Neural cell (in vitro differentiated cells): ENCODE measurements at regions not wholly inside any gene's neighbourhood (a gene's known extent, or its start where the extent isn't known, plus 50 kb on each side); places are given as distances from the start of the nearest gene placed in this dataset.

ENCODE experiments used
- H2AFZ ChIP-seq: fragments of 200-600, 300-800 bp; sonication (generic), shearing (Covaris generic); 2 replicates; pipeline ENCODE4 v1.6.0; 2014; ENCODE audit warnings: low read depth, mild to moderate bottlenecking, antibody characterized with exemption, low read length, moderate library complexity
- H3F3A ChIP-seq: fragments of 200-600 bp; shearing (Covaris generic); 2 replicates; pipeline ENCODE4 v1.6.1; 2016; ENCODE audit warnings: mild to moderate bottlenecking, moderate library complexity, mixed read lengths, antibody characterized with exemption, low read length; ENCODE audit not compliant: insufficient read depth, poor library complexity, severe bottlenecking
- H3K27ac ChIP-seq: fragments of 200-600, 300-800 bp; sonication (generic), shearing (Covaris generic); 2 replicates; pipeline ENCODE4 v1.5.1; 2014; ENCODE audit warnings: mild to moderate bottlenecking, low read length, moderate library complexity
- H3K27me3 ChIP-seq: fragments of 300-800, 200-600 bp; sonication (generic), shearing (Covaris generic); 2 replicates; pipeline ENCODE4 v1.6.0; 2014; ENCODE audit warnings: mild to moderate bottlenecking, low read depth, low read length, moderate library complexity; ENCODE audit not compliant: insufficient read depth
- H3K36me3 ChIP-seq: fragments of 300-800, 200-600 bp; sonication (generic), shearing (Covaris generic); 2 replicates; pipeline ENCODE4 v1.5.1; 2014; ENCODE audit warnings: mild to moderate bottlenecking, antibody characterized with exemption, low read length, moderate library complexity; ENCODE audit not compliant: insufficient read depth
- H3K4me2 ChIP-seq: fragments of 300-800, 200-600 bp; sonication (generic), shearing (Covaris generic); 2 replicates; pipeline ENCODE4 v1.6.0; 2014; ENCODE audit warnings: mild to moderate bottlenecking, low read length
- H3K4me3 ChIP-seq: fragments of 300-800, 200-600 bp; sonication (generic), shearing (Covaris generic); 2 replicates; pipeline ENCODE4 v1.5.1; 2014; ENCODE audit warnings: mild to moderate bottlenecking, low read length, moderate library complexity
- H3K79me2 ChIP-seq: fragments of 200-600 bp; shearing (Covaris generic); replicated peaks from 2 replicates; pipeline ENCODE4 v1.6.0; 2014; ENCODE audit warnings: mild to moderate bottlenecking, low read length, moderate library complexity; ENCODE audit not compliant: insufficient read depth
- H3K9ac ChIP-seq: fragments of 300-800, 200-600 bp; sonication (generic), shearing (Covaris generic); 2 replicates; pipeline ENCODE4 v1.6.1; 2016; ENCODE audit warnings: mild to moderate bottlenecking, low read length, mixed read lengths
- H3K9me2 ChIP-seq: fragments of 200-600 bp; shearing (Covaris generic); 2 replicates; pipeline ENCODE4 v1.6.1; 2016; ENCODE audit warnings: mild to moderate bottlenecking, low read length, mixed read lengths; ENCODE audit not compliant: insufficient read depth
- H3K9me3 ChIP-seq: fragments of 200-600, 300-800 bp; sonication (generic), shearing (Covaris generic); 2 replicates; pipeline ENCODE4 v1.6.1; 2016; ENCODE audit warnings: mild to moderate bottlenecking, mixed run types, low read length, moderate library complexity, mixed read lengths
- H4K20me1 ChIP-seq: fragments of 200-600 bp; shearing (Covaris generic); 2 replicates; pipeline ENCODE4 v1.6.1; 2016; ENCODE audit warnings: mild to moderate bottlenecking, mixed run types; ENCODE audit not compliant: insufficient read depth
- CTCF ChIP-seq: fragments of 450-650 bp; IDR thresholded peaks from 2 replicates; pipeline ENCODE4 v1.5.1; 2014; ENCODE audit warnings: antibody characterized with exemption, mild to moderate bottlenecking, moderate library complexity; ENCODE audit not compliant: poor library complexity, severe bottlenecking
- EP300 ChIP-seq: fragments of 450-650 bp; conservative IDR thresholded peaks from 2 replicates; pipeline ENCODE4 v1.6.1; 2014; ENCODE audit warnings: antibody characterized with exemption, mild to moderate bottlenecking, moderate library complexity; ENCODE audit not compliant: poor library complexity, severe bottlenecking
- EZH2 ChIP-seq: fragments of 200-600, 300-800 bp; shearing (Covaris generic), sonication (generic); IDR thresholded peaks from 2 replicates; pipeline ENCODE4 v1.6.1; 2014; ENCODE audit warnings: antibody characterized with exemption, low read length, borderline replicate concordance, mild to moderate bottlenecking; ENCODE audit not compliant: insufficient read depth, poor library complexity, severe bottlenecking
- MXI1 ChIP-seq: fragments of 450-650 bp; conservative IDR thresholded peaks from 2 replicates; pipeline ENCODE4 v1.6.1; 2014; ENCODE audit warnings: antibody characterized with exemption, mild to moderate bottlenecking; ENCODE audit not compliant: poor library complexity, severe bottlenecking
- POLR2AphosphoS5 ChIP-seq: IDR thresholded peaks from 2 replicates; pipeline ENCODE4 v1.6.1; 2012
- RAD21 ChIP-seq: fragments of 450-650 bp; conservative IDR thresholded peaks from 2 replicates; pipeline ENCODE4 v1.6.1; 2014; ENCODE audit warnings: antibody characterized with exemption, mild to moderate bottlenecking, moderate library complexity
- REST ChIP-seq: IDR thresholded peaks from 2 replicates; pipeline ENCODE4 v1.6.1; 2012; ENCODE audit warnings: borderline replicate concordance
- SMC3 ChIP-seq: fragments of 450-650 bp; conservative IDR thresholded peaks from 2 replicates; pipeline ENCODE4 v1.6.1; 2014; ENCODE audit warnings: antibody characterized with exemption, mild to moderate bottlenecking, moderate library complexity; ENCODE audit not compliant: poor library complexity
- TAF1 ChIP-seq: IDR thresholded peaks from 2 replicates; pipeline ENCODE4 v1.6.1; 2012; ENCODE audit warnings: low read depth

GRCh38 chr12:18207266-18207665 is 54.1 kb upstream of the PIK3C2G start:
- H3K27me3 ChIP-seq: no peaks in the 10 kb centered on the region

GRCh38 chr12:18206198-18206597 is 55.1 kb upstream of the PIK3C2G start:
- no peak overlapping the region for H3K4me2 ChIP-seq
- no peaks in the 10 kb centered on the region for H3K36me3 ChIP-seq
- H2AFZ ChIP-seq: no peak overlapping the region
- no peaks in the 10 kb centered on the region for H3K9me2 ChIP-seq
- no peak overlapping the region for H3K9ac ChIP-seq
- H3K79me2 ChIP-seq: no peaks in the 10 kb centered on the region
- TF ChIP-seq RAD21 (no peak), TAF1 (no peak), EZH2 (no peak), EP300 (no peak), POLR2AphosphoS5 (no peak), MXI1 (no peak)
- H3K4me3 ChIP-seq: no peak overlapping the region
- no peaks in the 10 kb centered on the region for H3K27me3 ChIP-seq
- no peaks in the 10 kb centered on the region for H4K20me1 ChIP-seq
- no peaks in the 10 kb centered on the region for H3F3A ChIP-seq
- no peaks in the 10 kb centered on the region for H3K9me3 ChIP-seq
- no peak overlapping the region for H3K27ac ChIP-seq

More at GRCh38 chr12:18207266-18207665, 54.1 kb upstream of the PIK3C2G start:
- TF ChIP-seq EZH2 (no peak), EP300 (no peak), POLR2AphosphoS5 (no peak), MXI1 (no peak), SMC3 (no peak), REST (no peak), RAD21 (no peak), CTCF (no peak), TAF1 (no peak)
- Histone ChIP-seq H3F3A (no peaks in the 10 kb centered on the region), H3K36me3 (no peaks in the 10 kb centered on the region), H3K79me2 (no peaks in the 10 kb centered on the region), H2AFZ (no peak overlapping the region), H3K9me3 (no peaks in the 10 kb centered on the region), H4K20me1 (no peaks in the 10 kb centered on the region), H3K4me3 (no peak overlapping the region), H3K4me2 (no peak overlapping the region), H3K27ac (no peak overlapping the region), H3K9ac (no peak overlapping the region), H3K9me2 (no peaks in the 10 kb centered on the region)

- Histone ChIP-seq H3F3A (no peaks in the 10 kb centered on the region), H3K27me3 (no peaks in the 10 kb centered on the region), H3K79me2 (no peaks in the 10 kb centered on the region), H3K36me3 (no peaks in the 10 kb centered on the region), H3K9ac (no peak overlapping the region), H3K9me3 (no peaks in the 10 kb centered on the region), H3K27ac (no peak overlapping the region), H2AFZ (no peak overlapping the region), H3K4me2 (no peak overlapping the region), H4K20me1 (no peaks in the 10 kb centered on the region), H3K4me3 (no peak overlapping the region), H3K9me2 (no peaks in the 10 kb centered on the region)
- TF ChIP-seq RAD21: no peak
- no peak for TF ChIP-seq REST
- TF ChIP-seq SMC3: no peak
- no peak for TF ChIP-seq POLR2AphosphoS5
- TF ChIP-seq EZH2: no peak
- no peak for TF ChIP-seq MXI1
These were observed 57.3 kb upstream of the PIK3C2G start for GRCh38 chr12:18204053-18204452.
